GM23338 (cell line): ENCODE measurements at regions not wholly inside any gene's neighbourhood (a gene's known extent, or its start where the extent isn't known, plus 50 kb on each side); places are given as distances from the start of the nearest gene placed in this dataset.

Experiments used
- ATAC-seq: fragments of 200-7000 bp; cut with Tn5 transposase; 3 replicates; pipeline ENCODE4 v1.9.1; 2020
- DNase-seq: peaks from one replicate; pipeline ENCODE4 v3.0.0-alpha.2; 2015; ENCODE audit warnings: low spot score
- H2AFZ ChIP-seq: fragments of 200-600 bp; sonication (generic); 2 replicates; pipeline ENCODE4 v1.8.0; 2016; ENCODE audit warnings: antibody characterized with exemption, mild to moderate bottlenecking, moderate library complexity
- H3F3A ChIP-seq: fragments of 200-600 bp; sonication (generic); replicated peaks from 2 replicates; pipeline ENCODE4 v1.8.0; 2017; ENCODE audit warnings: antibody characterized with exemption, mixed run types, low read depth
- H3K27ac ChIP-seq: fragments of 200-600 bp; sonication (generic); 2 replicates; pipeline ENCODE4 v1.6.1; 2016; ENCODE audit warnings: low read depth
- H3K27me3 ChIP-seq: fragments of 200-600 bp; sonication (generic); 2 replicates; pipeline ENCODE4 v1.8.0; 2016; ENCODE audit warnings: mild to moderate bottlenecking, mixed run types, moderate library complexity; ENCODE audit not compliant: insufficient read depth
- H3K36me3 ChIP-seq: fragments of 200-600 bp; sonication (generic); 2 replicates; pipeline ENCODE4 v1.8.0; 2016; ENCODE audit warnings: mild to moderate bottlenecking; ENCODE audit not compliant: insufficient read depth
- H3K4me1 ChIP-seq: fragments of 200-600 bp; sonication (generic); 2 replicates; pipeline ENCODE4 v1.8.0; 2016; ENCODE audit warnings: mild to moderate bottlenecking, moderate library complexity; ENCODE audit not compliant: insufficient read depth
- H3K4me2 ChIP-seq: fragments of 200-600 bp; sonication (generic); 2 replicates; pipeline ENCODE4 v1.7.1; 2017; ENCODE audit warnings: mixed run types
- H3K4me3 ChIP-seq: fragments of 200-600 bp; sonication (generic); 2 replicates; pipeline ENCODE4 v1.6.1; 2016; ENCODE audit warnings: mixed run types
- H3K79me2 ChIP-seq: fragments of 200-600 bp; sonication (generic); replicated peaks from 2 replicates; pipeline ENCODE4 v1.8.0; 2017; ENCODE audit warnings: mild to moderate bottlenecking; ENCODE audit not compliant: insufficient read depth
- H3K9me2 ChIP-seq: fragments of 200-600 bp; sonication (generic); 2 replicates; pipeline ENCODE4 v1.8.0; 2017; ENCODE audit not compliant: insufficient read depth
- H4K20me1 ChIP-seq: fragments of 200-600 bp; sonication (generic); replicated peaks from 2 replicates; pipeline ENCODE4 v1.8.0; 2017; ENCODE audit warnings: mild to moderate bottlenecking; ENCODE audit not compliant: insufficient read depth
- H3K27ac Mint-ChIP-seq: 2 replicates; pipeline ENCODE4 v1.8.0; 2020; ENCODE audit warnings: inconsistent platforms, mild to moderate bottlenecking, moderate library complexity, mixed read lengths
- H3K27me3 Mint-ChIP-seq: 3 replicates; pipeline ENCODE4 v1.8.0; 2022; ENCODE audit warnings: low read depth, mild to moderate bottlenecking, moderate library complexity, mixed read lengths, inconsistent platforms; ENCODE audit not compliant: insufficient read depth, poor library complexity
- H3K36me3 Mint-ChIP-seq: 3 replicates; pipeline ENCODE4 v1.8.0; 2021; ENCODE audit warnings: low read depth, mild to moderate bottlenecking, inconsistent platforms, moderate library complexity, mixed read lengths
- H3K4me1 Mint-ChIP-seq: 3 replicates; pipeline ENCODE4 v1.8.0; 2020; ENCODE audit warnings: mild to moderate bottlenecking, inconsistent platforms, mixed read lengths
- H3K4me3 Mint-ChIP-seq: 3 replicates; pipeline ENCODE4 v1.8.0; 2021; ENCODE audit warnings: moderate library complexity, mild to moderate bottlenecking, inconsistent platforms, mixed read lengths
- H3K9me3 Mint-ChIP-seq: 3 replicates; pipeline ENCODE4 v1.8.0; 2020; ENCODE audit warnings: moderate library complexity, mild to moderate bottlenecking, inconsistent platforms, mixed read lengths
- ETS1 ChIP-seq: IDR thresholded peaks from 2 replicates; pipeline ENCODE4 v1.6.1; 2016; ENCODE audit warnings: antibody characterized with exemption
- EZH2phosphoT487 ChIP-seq: fragments of 200-600 bp; sonication (generic); IDR thresholded peaks from one replicate; pipeline ENCODE4 v1.8.1; 2018; ENCODE audit warnings: antibody characterized with exemption; ENCODE audit not compliant: unreplicated experiment
- JUNB ChIP-seq: IDR thresholded peaks from one replicate; pipeline ENCODE4 v1.6.1; 2016; ENCODE audit warnings: antibody characterized with exemption; ENCODE audit not compliant: unreplicated experiment
- ZNF114 ChIP-seq: fragments of 250-450 bp; sonication (Bioruptor Pico); IDR thresholded peaks from 2 replicates; pipeline ENCODE4 v1.5.0; 2020; ENCODE audit warnings: mild to moderate bottlenecking, moderate library complexity
- ZNF462 ChIP-seq: fragments of 250-450 bp; sonication (Bioruptor Pico); IDR thresholded peaks from 2 replicates; pipeline ENCODE4 v1.5.0; 2020; ENCODE audit warnings: mild to moderate bottlenecking, moderate library complexity

- Mint-ChIP-seq H3K27me3 (peaks cover 17% of the 10 kb centered on the region), H3K36me3 (no peaks in the 10 kb centered on the region), H3K9me3 (no peaks in the 10 kb centered on the region; the same call in 2 of the 3 replicates), H3K4me1 (peaks cover 17% of the 10 kb centered on the region), H3K4me3 (no peak overlapping the region), H3K27ac (no peak overlapping the region)
- H3K9me2 ChIP-seq = 0 out of 2 replicates have a peak, but pooled peaks cover 2% of the 10 kb centered on the region
- H3F3A ChIP-seq = no peaks in the 10 kb centered on the region
- no peak overlapping the region for H3K27ac ChIP-seq
- no peak overlapping the region for H3K4me3 ChIP-seq
- peaks cover 20% of the 10 kb centered on the region for H3K4me1 ChIP-seq
- TF ChIP-seq JUNB (no peak), EZH2phosphoT487 (no peak), ZNF114 (no peak), ETS1 (no peak), ZNF462 (CRISPR knock-in tag) (no peak)
- H3K36me3 ChIP-seq = no peaks in the 10 kb centered on the region
- H3K4me2 ChIP-seq = no peak overlapping the region
- no peak overlapping the region for H2AFZ ChIP-seq
- no peaks in the 10 kb centered on the region for H4K20me1 ChIP-seq
- no peaks in the 10 kb centered on the region for H3K79me2 ChIP-seq
- DNase-seq = no peak
- ATAC-seq = no peak
- H3K27me3 ChIP-seq = 0 out of 2 replicates have a peak, but pooled peaks cover 3% of the 10 kb centered on the region
These were observed 111.6 kb upstream of the ESRRB start for GRCh38 chr14:76264384-76264783.
